Sciatic nerve (tissue), 2 donors: ENCODE measurements at regions not wholly inside any gene's neighbourhood (a gene's known extent, or its start where the extent isn't known, plus 50 kb on each side); places are given as distances from the start of the nearest gene placed in this dataset.
A peak's percentile ranks its signal among the peaks of the same experiment; 100 is the strongest.

Source experiments
- ATAC-seq: fragments of 200-7000 bp; cut with Tn5 transposase; one replicate; pipeline ENCODE4 v1.9.1; 2020; ENCODE audit warnings: mild to moderate bottlenecking, moderate library complexity
- DNase-seq: peaks from one replicate; pipeline ENCODE4 v3.0.0-alpha.2; 2020; ENCODE audit warnings: low spot score
- intact Hi-C: fragments of 100-400 bp; cut with DNase I; formaldehyde crosslinking; loops from one replicate; pipeline ENCODE4 v1.14.2; 2022
- donor health status: DM: no; HTN: no; CAD: no.
- donor health status: DM: no; HTN: no; CAD: no.

GRCh38 chr2:226031647-226032501 lies 632.4 kb downstream of the NYAP2 start:
- intact Hi-C loops = no loop called here
- peak; percentile 53 for ATAC-seq
- DNase-seq = no peak

GRCh38 chr2:226030788-226031646 lies 631.5 kb downstream of the NYAP2 start:
- DNase-seq = peak; percentile 70
- peak; percentile 91 for ATAC-seq
- intact Hi-C loops = no loop called here

- no peak for DNase-seq
- intact Hi-C loops = no loop called here
- ATAC-seq = peak; percentile 23
Observed at GRCh38 chr2:226030369-226030768, 630.9 kb downstream of the NYAP2 start.

GRCh38 chr2:226023946-226024345 lies 624.4 kb downstream of the NYAP2 start:
- no peak for DNase-seq
- intact Hi-C loops = no loop called here

DNA sequence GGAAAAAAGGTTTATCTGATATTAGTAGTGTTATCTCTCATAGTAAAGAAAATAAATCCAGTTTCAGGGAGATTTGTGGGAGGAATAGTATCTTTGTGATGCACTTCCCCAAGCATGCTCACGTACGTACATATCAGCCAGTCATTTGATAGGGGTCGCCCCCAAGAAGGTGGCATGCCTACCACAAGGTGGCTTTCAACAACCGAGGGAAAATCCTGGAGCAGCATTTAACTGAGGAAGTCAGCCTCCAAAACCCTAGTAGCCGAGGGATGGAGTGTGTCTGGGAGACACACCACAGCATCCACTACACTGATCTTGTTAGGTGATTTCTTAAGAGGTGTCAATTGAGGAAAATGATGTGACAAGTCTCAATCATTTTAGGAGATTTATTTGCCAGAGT lies 623.9 kb downstream of the NYAP2 start:
- ATAC-seq (no peak), DNase-seq (no peak)
- intact Hi-C loops = no loop called here

More at GRCh38 chr2:226023946-226024345, 624.4 kb downstream of the NYAP2 start:
- no peak for ATAC-seq

DNA sequence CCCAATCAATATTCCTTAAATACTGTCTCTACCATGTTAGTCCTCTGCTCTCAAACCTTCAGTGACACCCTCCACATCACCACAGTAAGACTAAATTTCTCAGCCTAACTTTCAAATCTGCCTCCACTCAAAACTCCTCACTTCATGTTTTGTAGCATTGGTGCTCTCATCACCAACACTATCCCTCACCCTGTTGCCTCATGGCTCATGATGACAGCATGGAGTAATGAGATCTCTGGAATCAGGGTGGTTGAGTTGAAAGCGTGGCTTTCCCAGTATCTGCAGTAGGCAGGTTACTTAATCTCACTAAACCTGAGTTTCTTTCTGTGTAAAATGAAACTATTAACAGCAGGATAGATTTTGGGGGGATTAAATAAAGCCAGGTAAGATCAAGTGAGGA lies 621.4 kb downstream of the NYAP2 start:
- ATAC-seq = no peak
- DNase-seq = no peak
- intact Hi-C loops = no loop called here

GRCh38 chr2:226020176-226020575 lies 620.7 kb downstream of the NYAP2 start:
- ATAC-seq = no peak
- intact Hi-C loops = no loop called here

GRCh38 chr2:226018641-226019040 lies 619.1 kb downstream of the NYAP2 start:
- no peak for ATAC-seq
- intact Hi-C loops = no loop called here

More at GRCh38 chr2:226020176-226020575, 620.7 kb downstream of the NYAP2 start:
- no peak for DNase-seq

GRCh38 chr2:226017537-226017936 lies 618.0 kb downstream of the NYAP2 start:
- intact Hi-C loops = no loop called here
- ATAC-seq (no peak), DNase-seq (no peak)

More at GRCh38 chr2:226018641-226019040, 619.1 kb downstream of the NYAP2 start:
- no peak for DNase-seq

DNA sequence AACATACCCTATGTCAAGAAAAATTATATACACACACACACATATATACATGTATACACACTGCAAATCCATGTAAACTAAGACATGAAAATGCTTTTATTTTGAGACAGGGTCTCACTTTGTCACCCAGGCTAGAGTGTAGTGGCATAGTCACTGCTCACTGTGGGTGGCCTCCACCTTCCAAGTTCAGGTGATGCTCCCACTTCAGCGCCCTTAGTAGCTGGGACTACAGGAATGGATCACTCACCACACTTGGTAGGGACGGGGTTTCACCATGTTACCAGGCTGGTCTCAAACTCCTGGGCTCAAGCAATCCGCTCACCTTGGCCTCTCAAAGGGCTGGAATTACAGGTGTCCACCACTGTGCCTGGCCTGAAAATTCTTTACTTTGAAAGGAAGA lies 617.6 kb downstream of the NYAP2 start:
- DNase-seq (no peak), ATAC-seq (no peak)
- intact Hi-C loops = no loop called here

DNA sequence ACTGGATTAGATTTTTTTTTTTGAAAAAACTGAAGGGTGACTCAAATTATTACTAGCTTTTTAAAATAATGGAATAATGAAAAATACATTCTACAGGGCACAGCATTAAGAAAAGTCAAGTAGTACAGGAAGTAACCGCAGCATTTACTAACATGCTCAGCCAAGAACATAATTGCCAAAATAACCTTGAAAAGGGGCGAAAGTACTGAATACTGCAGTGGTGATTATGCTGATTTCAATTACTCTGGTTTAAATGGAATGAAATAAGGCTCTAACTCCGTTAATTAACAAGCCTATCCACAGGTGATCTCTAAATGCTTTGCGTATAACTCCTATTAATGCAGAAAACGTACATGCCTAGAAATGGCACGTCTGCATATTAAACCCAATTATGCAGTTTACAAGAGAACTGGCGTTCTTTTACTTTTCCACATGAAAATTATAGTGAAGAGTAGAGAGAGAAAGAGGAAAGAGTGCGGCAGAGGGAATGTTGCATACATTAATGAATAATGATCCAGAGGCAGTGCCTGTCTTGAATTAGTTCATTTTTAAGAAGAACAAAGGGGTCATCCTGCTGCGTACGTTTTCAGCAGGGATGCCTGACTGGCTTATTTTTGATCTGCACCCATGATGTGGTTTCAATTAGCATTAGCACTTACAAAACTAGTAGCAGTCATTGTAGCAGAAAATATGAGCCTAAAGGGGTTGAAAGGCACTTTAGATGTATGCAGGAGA lies 612.4 kb downstream of the NYAP2 start:
- ATAC-seq (no peak), DNase-seq (no peak)
- intact Hi-C loops = no loop called here

DNA sequence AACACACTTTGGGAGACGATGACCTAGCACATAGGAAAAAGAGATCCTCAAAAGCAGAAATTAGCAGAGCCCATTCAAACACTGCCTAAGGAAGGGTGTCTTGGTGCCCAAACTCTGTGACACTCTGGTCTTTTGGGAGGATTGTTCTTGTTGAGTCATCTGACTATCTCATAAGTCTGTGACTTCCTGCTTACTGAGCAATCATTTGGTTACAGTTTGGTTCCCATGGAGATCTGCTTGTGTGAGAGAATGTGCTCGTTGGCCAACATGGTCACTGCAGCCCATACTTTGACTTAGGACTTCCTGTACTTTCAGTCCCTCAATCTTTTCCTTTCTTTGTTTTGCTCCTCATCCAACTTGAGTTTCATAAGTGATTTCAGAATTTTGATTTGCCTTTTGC lies 602.9 kb downstream of the NYAP2 start:
- DNase-seq (no peak), ATAC-seq (peak; percentile 22)
- intact Hi-C loops = no loop called here

DNA sequence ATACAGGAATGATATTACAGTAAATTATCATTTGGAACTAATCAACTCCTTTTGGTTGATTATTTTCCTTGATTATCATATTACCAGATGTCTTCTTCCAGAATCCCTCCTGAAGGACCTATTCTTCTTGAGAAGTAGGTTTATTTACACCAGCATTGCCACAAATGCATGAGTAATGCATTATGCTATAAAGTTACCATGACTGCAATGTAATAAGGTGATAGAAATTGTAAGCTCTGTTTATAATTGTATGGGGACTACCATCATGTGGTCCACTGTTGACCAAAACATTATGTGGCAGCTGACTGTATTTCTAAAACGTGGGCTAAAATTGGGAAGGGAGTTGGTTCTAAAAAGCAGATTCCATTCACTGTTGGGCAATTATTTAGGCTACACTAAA lies 602.2 kb downstream of the NYAP2 start:
- intact Hi-C loops = no loop called here
- no peak for DNase-seq
- ATAC-seq = no peak

DNA sequence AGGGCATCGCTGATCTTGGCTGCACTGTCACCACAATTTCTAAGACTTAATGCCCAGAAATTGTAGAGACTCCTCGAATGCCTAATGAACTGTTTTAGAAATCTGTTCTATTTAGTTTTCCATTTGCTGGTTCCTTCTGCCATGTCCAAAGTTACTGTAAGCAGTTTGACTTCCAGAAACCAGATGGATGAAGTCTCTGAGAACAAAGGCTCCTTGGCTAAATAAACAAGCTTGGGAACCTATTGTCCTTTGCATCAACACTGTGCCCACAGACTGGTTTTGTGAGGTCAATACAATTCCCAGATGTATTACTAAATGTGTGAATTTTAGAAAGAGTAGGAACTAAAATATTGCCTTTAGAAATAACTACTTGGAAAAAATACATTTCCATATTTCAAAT lies 600.2 kb downstream of the NYAP2 start:
- DNase-seq = no peak
- no peak for ATAC-seq
- intact Hi-C loops = no loop called here

- ATAC-seq (no peak), DNase-seq (no peak)
- intact Hi-C loops = no loop called here
Observed at GRCh38 chr2:225998653-225999052, 599.1 kb downstream of the NYAP2 start.

DNA sequence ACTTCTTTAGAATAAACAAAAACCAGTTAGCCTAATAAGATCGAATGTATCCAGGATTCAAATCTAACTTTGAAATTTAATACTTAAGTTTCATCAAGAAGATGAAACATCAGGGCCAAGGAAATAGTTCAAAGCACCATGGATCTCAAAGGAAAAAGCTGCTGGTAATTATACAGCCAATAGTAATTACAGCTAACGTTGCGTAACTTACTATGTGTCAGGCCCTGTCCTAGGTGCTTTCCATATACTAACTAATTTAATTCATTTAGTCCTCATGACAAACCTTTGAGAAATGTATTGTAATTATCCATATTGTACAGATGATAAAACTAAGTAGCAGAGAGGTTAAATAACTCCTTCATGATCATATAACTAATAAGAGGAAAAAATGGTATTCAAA lies 598.6 kb downstream of the NYAP2 start:
- ATAC-seq (no peak), DNase-seq (no peak)
- intact Hi-C loops = no loop called here

GRCh38 chr2:225996462-225996828 lies 596.9 kb downstream of the NYAP2 start:
- intact Hi-C loops = no loop called here
- DNase-seq = no peak
- ATAC-seq = no peak

DNA sequence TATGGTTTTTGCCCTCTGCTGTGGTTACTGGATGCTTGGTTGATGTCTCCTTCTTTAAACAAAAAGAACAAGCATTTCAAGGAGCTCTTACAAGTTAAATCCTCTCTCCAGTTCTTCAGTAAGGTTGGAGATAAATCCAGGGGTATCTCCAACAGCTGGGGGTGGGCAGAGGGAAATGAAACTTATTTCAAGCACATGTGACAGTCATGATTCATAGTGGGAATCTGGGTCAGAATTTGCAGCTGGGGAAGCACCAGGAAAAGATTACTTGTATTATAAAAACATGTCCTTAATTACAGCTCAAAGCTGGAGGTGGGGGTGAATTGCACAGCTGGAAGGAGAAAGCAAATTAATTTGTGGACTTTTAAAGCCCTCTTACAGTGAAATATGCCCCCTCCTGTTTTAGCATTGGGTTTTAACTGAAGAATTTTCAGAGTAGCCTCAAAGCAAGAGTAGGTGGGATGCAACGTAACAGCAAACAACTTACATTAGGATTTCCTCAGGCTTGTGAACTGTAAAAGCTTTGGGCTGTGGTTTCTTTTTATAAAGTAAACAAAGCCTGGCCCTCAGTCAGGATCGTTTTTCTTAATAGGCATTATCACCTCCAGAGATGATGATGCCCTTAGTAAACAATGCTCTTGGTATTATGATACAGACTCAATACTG lies 596.4 kb downstream of the NYAP2 start:
- intact Hi-C loops = no loop called here
- ATAC-seq (no peak), DNase-seq (no peak)
